IMR-90 (cell line): ENCODE measurements at regions not wholly inside any gene's neighbourhood (a gene's known extent, or its start where the extent isn't known, plus 50 kb on each side); places are given as distances from the start of the nearest gene placed in this dataset.

Experiments
- BHLHE40 ChIP-seq: fragments of 150-350 bp; IDR thresholded peaks from 2 replicates; pipeline ENCODE4 v1.6.1; 2016; ENCODE audit warnings: mild to moderate bottlenecking, low read depth, low read length
- POLR2A ChIP-seq: IDR thresholded peaks from 2 replicates; pipeline ENCODE4 v1.6.1; 2012; ENCODE audit warnings: mild to moderate bottlenecking, low read depth, low read length
- RCOR1 ChIP-seq: IDR thresholded peaks from 2 replicates; pipeline ENCODE4 v1.6.1; 2012; ENCODE audit warnings: mild to moderate bottlenecking, low read length, improper control_type of control experiment; ENCODE audit not compliant: insufficient replicate concordance
- TF ChIP-seq, protein P1 (sequence below): conservative IDR thresholded peaks from 2 replicates; pipeline ENCODE4 v1.5.1; 2012; ENCODE audit warnings: mild to moderate bottlenecking, low read depth, low read length, improper control_type of control experiment
- TF ChIP-seq, protein P2 (sequence below): fragments of 150-350 bp; IDR thresholded peaks from 2 replicates; pipeline ENCODE4 v1.6.1; 2017; ENCODE audit warnings: mild to moderate bottlenecking, antibody characterized with exemption, low read length, low read depth

DNA sequence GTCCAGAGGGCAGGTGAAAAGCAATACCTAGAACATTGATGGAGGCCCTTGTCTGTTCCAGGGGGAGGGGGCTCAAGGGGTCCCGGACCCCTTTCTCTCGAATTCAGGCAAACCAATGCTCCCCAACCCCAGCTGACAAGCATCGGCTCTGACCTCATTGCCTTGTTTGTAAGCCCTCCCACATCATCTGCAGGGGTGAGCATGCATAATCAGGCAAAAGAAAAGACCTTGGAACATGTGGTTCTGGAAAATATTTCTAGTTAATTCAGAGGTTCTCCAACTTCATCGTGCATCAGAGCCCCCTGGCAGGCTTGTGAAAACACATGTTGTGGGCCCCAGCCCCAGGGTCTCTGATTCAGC, 231.3 kb downstream of the TOMM20 start:
- TF ChIP-seq, protein P1, sequence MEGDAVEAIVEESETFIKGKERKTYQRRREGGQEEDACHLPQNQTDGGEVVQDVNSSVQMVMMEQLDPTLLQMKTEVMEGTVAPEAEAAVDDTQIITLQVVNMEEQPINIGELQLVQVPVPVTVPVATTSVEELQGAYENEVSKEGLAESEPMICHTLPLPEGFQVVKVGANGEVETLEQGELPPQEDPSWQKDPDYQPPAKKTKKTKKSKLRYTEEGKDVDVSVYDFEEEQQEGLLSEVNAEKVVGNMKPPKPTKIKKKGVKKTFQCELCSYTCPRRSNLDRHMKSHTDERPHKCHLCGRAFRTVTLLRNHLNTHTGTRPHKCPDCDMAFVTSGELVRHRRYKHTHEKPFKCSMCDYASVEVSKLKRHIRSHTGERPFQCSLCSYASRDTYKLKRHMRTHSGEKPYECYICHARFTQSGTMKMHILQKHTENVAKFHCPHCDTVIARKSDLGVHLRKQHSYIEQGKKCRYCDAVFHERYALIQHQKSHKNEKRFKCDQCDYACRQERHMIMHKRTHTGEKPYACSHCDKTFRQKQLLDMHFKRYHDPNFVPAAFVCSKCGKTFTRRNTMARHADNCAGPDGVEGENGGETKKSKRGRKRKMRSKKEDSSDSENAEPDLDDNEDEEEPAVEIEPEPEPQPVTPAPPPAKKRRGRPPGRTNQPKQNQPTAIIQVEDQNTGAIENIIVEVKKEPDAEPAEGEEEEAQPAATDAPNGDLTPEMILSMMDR = no peak
- TF ChIP-seq, protein P2, sequence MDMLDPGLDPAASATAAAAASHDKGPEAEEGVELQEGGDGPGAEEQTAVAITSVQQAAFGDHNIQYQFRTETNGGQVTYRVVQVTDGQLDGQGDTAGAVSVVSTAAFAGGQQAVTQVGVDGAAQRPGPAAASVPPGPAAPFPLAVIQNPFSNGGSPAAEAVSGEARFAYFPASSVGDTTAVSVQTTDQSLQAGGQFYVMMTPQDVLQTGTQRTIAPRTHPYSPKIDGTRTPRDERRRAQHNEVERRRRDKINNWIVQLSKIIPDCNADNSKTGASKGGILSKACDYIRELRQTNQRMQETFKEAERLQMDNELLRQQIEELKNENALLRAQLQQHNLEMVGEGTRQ = no peak
- no peak for TF ChIP-seq POLR2A
- TF ChIP-seq RCOR1 = no peak
- TF ChIP-seq BHLHE40 = no peak
